ENCODE measurements at regions not wholly inside any gene's neighbourhood (a gene's known extent, or its start where the extent isn't known, plus 50 kb on each side); places are given as distances from the start of the nearest gene placed in this dataset.
"Not testable (repeated sequence)": the region's sequence is repeated elsewhere in the genome, so short reads cannot be mapped to it uniquely, and the experiment has no call there.

GRCh38 chr20:12566596-12566995 is 442.2 kb upstream of the SPTLC3 start:
- no peaks in the 10 kb centered on the region for H3K27me3 ChIP-seq
- H3K27ac ChIP-seq = no peak overlapping the region
- no peak overlapping the region for H3K9ac ChIP-seq
- no peaks in the 10 kb centered on the region for H4K20me1 ChIP-seq
- no peak for TF ChIP-seq Cebpa-rat (IDR thresholded peaks at IDR 0.05)
- no peaks in the 10 kb centered on the region for H3K9me3 ChIP-seq
- no peak overlapping the region for H3K4me3 ChIP-seq
- no peaks in the 10 kb centered on the region for H3K36me3 ChIP-seq
- H3K4me1 ChIP-seq = no peaks in the 10 kb centered on the region
- no peak overlapping the region for H3K4me2 ChIP-seq

- Histone ChIP-seq H4K20me1 (no peaks in the 10 kb centered on the region), H3K9me3 (no peaks in the 10 kb centered on the region), H3K27ac (no peak overlapping the region), H3K4me1 (no peaks in the 10 kb centered on the region), H3K36me3 (no peaks in the 10 kb centered on the region), H3K27me3 (no peaks in the 10 kb centered on the region), H3K4me3 (no peak overlapping the region), H3K9ac (no peak overlapping the region), H3K4me2 (no peak overlapping the region)
- TF ChIP-seq Cebpa-rat (IDR thresholded peaks at IDR 0.05) = no peak
Observed at GRCh38 chr20:12570371-12570770, 438.4 kb upstream of the SPTLC3 start.

DNA sequence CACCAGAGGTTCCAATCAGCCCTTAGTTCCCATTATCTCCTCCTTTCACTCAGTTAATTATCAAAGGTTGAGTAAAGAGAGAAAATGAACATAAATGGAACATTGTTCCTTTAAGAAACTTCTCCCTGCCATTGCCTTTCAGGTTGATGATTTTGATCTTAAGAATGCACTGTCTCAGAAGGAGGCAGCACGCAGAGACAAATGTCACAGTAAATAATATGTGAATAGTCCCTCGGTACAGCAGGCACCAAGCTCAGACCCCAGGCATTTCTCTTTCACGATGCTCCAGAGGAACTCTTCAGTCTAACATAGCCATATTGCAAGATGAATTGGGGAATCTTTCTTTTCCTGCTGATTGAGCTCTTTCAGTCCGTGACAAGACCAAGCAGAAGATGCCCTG is 435.3 kb upstream of the SPTLC3 start:
- Histone ChIP-seq H4K20me1 (no peaks in the 10 kb centered on the region), H3K4me2 (no peak overlapping the region), H3K4me3 (no peak overlapping the region), H3K27ac (no peak overlapping the region), H3K9ac (no peak overlapping the region), H3K36me3 (no peaks in the 10 kb centered on the region), H3K4me1 (no peaks in the 10 kb centered on the region), H3K27me3 (no peaks in the 10 kb centered on the region), H3K9me3 (no peaks in the 10 kb centered on the region)
- TF ChIP-seq Cebpa-rat (IDR thresholded peaks at IDR 0.05) = no peak

- H3K4me2 ChIP-seq = no peak overlapping the region
Observed at GRCh38 chr20:12575352-12576095, 433.2 kb upstream of the SPTLC3 start.

GRCh38 chr20:12577213-12577612 is 431.6 kb upstream of the SPTLC3 start:
- Histone ChIP-seq H3K36me3 (no peaks in the 10 kb centered on the region), H4K20me1 (no peaks in the 10 kb centered on the region), H3K27ac (no peak overlapping the region), H3K4me3 (no peak overlapping the region), H3K9me3 (no peaks in the 10 kb centered on the region), H3K4me2 (no peak overlapping the region), H3K27me3 (no peaks in the 10 kb centered on the region), H3K9ac (no peak overlapping the region), H3K4me1 (no peaks in the 10 kb centered on the region)
- TF ChIP-seq Cebpa-rat (IDR thresholded peaks at IDR 0.05) = no peak

More at GRCh38 chr20:12575352-12576095, 433.2 kb upstream of the SPTLC3 start:
- H3K4me3 ChIP-seq = no peak overlapping the region
- H3K4me1 ChIP-seq = no peaks in the 10 kb centered on the region
- no peak overlapping the region for H3K9ac ChIP-seq
- no peaks in the 10 kb centered on the region for H3K9me3 ChIP-seq
- no peaks in the 10 kb centered on the region for H3K27me3 ChIP-seq
- no peaks in the 10 kb centered on the region for H3K36me3 ChIP-seq
- no peaks in the 10 kb centered on the region for H4K20me1 ChIP-seq
- no peak overlapping the region for H3K27ac ChIP-seq
- no peak for TF ChIP-seq Cebpa-rat (IDR thresholded peaks at IDR 0.05)

DNA sequence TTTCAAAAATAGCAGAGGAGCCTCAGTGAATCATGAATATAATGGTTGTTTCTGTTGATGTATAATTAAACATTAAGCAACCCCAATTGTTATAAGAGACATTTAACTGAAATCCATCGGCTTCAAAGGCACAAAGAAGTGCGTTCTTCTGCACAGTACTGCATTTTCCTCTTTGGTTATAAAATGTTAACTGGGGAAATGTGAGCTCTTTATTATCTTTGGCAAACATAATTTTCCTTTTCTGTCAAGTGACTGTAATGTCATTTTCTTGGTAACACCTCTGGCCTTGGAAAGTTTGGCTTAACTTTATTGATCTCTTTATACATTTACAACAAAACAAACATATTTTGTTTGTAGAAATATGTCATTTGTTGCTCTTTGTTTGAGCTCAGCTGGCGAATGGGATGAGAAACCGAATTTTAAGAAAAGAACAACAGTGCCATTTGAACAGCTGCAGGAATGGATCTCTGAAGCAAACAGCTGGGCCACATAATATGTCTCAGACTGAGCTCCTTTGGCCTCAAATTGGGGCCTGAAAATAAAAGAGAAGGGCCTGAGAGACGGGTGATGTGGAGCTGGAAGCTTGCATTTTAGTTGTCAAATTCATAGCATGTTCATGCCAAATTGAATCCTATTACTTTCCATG is 427.0 kb upstream of the SPTLC3 start:
- no peaks in the 10 kb centered on the region for H3K9me3 ChIP-seq
- no peak overlapping the region for H3K9ac ChIP-seq
- no peaks in the 10 kb centered on the region for H3K36me3 ChIP-seq
- no peak overlapping the region for H3K4me2 ChIP-seq
- no peaks in the 10 kb centered on the region for H3K27me3 ChIP-seq
- no peaks in the 10 kb centered on the region for H4K20me1 ChIP-seq
- no peak overlapping the region for H3K27ac ChIP-seq
- no peaks in the 10 kb centered on the region for H3K4me1 ChIP-seq
- no peak for TF ChIP-seq Cebpa-rat (IDR thresholded peaks at IDR 0.05)
- no peak overlapping the region for H3K4me3 ChIP-seq

DNA sequence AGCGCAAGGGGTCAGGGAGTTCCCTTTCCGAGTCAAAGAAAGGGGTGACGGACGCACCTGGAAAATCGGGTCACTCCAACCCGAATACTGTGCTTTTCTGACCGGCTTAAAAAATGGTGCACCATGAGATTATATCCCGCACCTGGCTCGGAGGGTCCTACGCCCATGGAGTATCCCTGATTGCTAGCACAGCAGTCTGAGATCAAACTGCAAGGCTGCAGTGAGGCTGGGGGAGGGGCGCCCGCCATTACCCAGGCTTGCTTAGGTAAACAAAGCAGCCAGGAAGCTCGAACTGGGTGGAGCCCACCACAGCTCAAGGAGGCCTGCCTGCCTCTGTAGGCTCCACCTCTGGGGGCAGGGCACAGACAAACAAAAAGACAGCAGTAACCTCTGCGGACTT is 426.1 kb upstream of the SPTLC3 start:
- H3K9ac ChIP-seq, H3K4me1 ChIP-seq, H3K27me3 ChIP-seq, H3K4me2 ChIP-seq, H4K20me1 ChIP-seq, H3K36me3 ChIP-seq, H3K9me3 ChIP-seq, H3K27ac ChIP-seq, H3K4me3 ChIP-seq: not testable (repeated sequence)

- H3K27ac ChIP-seq = no peak overlapping the region
- H4K20me1 ChIP-seq = no peaks in the 10 kb centered on the region
- no peak overlapping the region for H3K4me3 ChIP-seq
- H3K4me1 ChIP-seq = no peaks in the 10 kb centered on the region
- H3K4me2 ChIP-seq = no peak overlapping the region
- H3K36me3 ChIP-seq = no peaks in the 10 kb centered on the region
- no peak overlapping the region for H3K9ac ChIP-seq
- H3K27me3 ChIP-seq = no peaks in the 10 kb centered on the region
- no peak for TF ChIP-seq Cebpa-rat (IDR thresholded peaks at IDR 0.05)
- peaks cover 13% of the 10 kb centered on the region; the same call in 1 of the 2 replicates for H3K9me3 ChIP-seq
Observed at GRCh38 chr20:12591949-12592470, 416.8 kb upstream of the SPTLC3 start.

GRCh38 chr20:12592756-12593155 is 416.0 kb upstream of the SPTLC3 start:
- Histone ChIP-seq H3K36me3 (no peaks in the 10 kb centered on the region), H3K9ac (no peak overlapping the region), H4K20me1 (no peaks in the 10 kb centered on the region), H3K9me3 (peaks cover 13% of the 10 kb centered on the region; the same call in 1 of the 2 replicates), H3K27ac (no peak overlapping the region), H3K4me2 (no peak overlapping the region), H3K4me3 (no peak overlapping the region), H3K4me1 (no peaks in the 10 kb centered on the region), H3K27me3 (no peaks in the 10 kb centered on the region)
- TF ChIP-seq Cebpa-rat (IDR thresholded peaks at IDR 0.05) = no peak

DNA sequence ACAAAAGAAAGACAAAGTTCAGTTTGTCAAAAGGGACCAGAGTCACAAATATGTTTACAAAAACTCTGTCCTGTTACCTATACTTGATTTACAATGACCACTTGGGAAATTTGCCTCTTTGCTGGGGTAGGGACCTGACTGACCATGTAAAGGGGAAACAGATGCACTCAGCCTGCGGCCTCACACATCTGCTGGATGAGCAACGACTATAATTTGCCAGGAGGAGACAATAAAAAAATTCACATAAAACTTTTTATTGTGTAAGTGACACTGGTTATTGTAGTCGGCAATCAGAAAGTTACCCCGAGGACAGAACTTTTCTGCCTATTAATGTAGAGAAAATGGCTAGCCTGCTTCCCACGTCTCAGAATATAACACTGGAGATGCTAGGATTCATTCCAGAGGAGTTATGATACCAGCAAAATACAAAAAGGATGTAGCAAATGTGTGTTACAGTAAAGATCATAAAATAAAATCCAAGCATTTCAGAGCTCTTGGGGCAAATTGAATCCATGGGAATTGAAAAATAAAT is 415.4 kb upstream of the SPTLC3 start:
- TF ChIP-seq Cebpa-rat (IDR thresholded peaks at IDR 0.05) = no peak
- peaks cover 13% of the 10 kb centered on the region; the same call in 1 of the 2 replicates for H3K9me3 ChIP-seq
- no peak overlapping the region for H3K9ac ChIP-seq
- no peaks in the 10 kb centered on the region for H4K20me1 ChIP-seq
- H3K4me3 ChIP-seq = no peak overlapping the region
- H3K4me2 ChIP-seq = no peak overlapping the region
- no peaks in the 10 kb centered on the region for H3K27me3 ChIP-seq
- H3K27ac ChIP-seq = no peak overlapping the region
- H3K4me1 ChIP-seq = no peaks in the 10 kb centered on the region
- H3K36me3 ChIP-seq = no peaks in the 10 kb centered on the region

Measured in BLaER1 (cell line).